ENCODE measurements at regions not wholly inside any gene's neighbourhood (a gene's known extent, or its start where the extent isn't known, plus 50 kb on each side); places are given as distances from the start of the nearest gene placed in this dataset.

- no peaks in the 10 kb centered on the region for H3K36me3 Mint-ChIP-seq
Observed at GRCh38 chr16:51900221-51900780, 646.6 kb downstream of the TOX3 start.

GRCh38 chr16:51898872-51899271 is 648.1 kb downstream of the TOX3 start:
- ATAC-seq: no peak
- Mint-ChIP-seq H3K36me3 (no peaks in the 10 kb centered on the region), H3K9me3 (peaks cover 15 to 17% of the 10 kb centered on the region in 2 donors), H3K27ac (no peak overlapping the region)
- DNase-seq (ENCODE audit: low spot score in 2 of 2): no peak

More at GRCh38 chr16:51900221-51900780, 646.6 kb downstream of the TOX3 start:
- ATAC-seq (no peak), DNase-seq (ENCODE audit: low spot score in 2 of 2) (no peak)
- H3K9me3 Mint-ChIP-seq: peaks cover 11 to 17% of the 10 kb centered on the region in 2 donors
- H3K27ac Mint-ChIP-seq: no peak overlapping the region

- H3K27ac Mint-ChIP-seq: no peak overlapping the region
- no peaks in the 10 kb centered on the region for H3K36me3 Mint-ChIP-seq
- DNase-seq (ENCODE audit: low spot score in 2 of 2) (no peak), ATAC-seq (no peak)
- peaks cover 13 to 17% of the 10 kb centered on the region in 2 donors for H3K9me3 Mint-ChIP-seq
Observed at GRCh38 chr16:51896013-51896412, 650.9 kb downstream of the TOX3 start.

GRCh38 chr16:51892293-51893007 is 654.5 kb downstream of the TOX3 start:
- ATAC-seq (no peak), DNase-seq (ENCODE audit: low spot score in 2 of 2) (no peak)
- peaks cover 7 to 11% of the 10 kb centered on the region in 2 donors for H3K9me3 Mint-ChIP-seq
- no peaks in the 10 kb centered on the region for H3K36me3 Mint-ChIP-seq
- no peak overlapping the region for H3K27ac Mint-ChIP-seq

- ATAC-seq: no peak
- no peaks in the 10 kb centered on the region for H3K36me3 Mint-ChIP-seq
- H3K27ac Mint-ChIP-seq: no peak overlapping the region
- peaks cover 6% of the 10 kb centered on the region in 2 donors for H3K9me3 Mint-ChIP-seq
- DNase-seq (ENCODE audit: low spot score in 2 of 2): no peak
Observed at GRCh38 chr16:51888534-51888933, 658.4 kb downstream of the TOX3 start.

GRCh38 chr16:51888016-51888415 is 658.9 kb downstream of the TOX3 start:
- DNase-seq (ENCODE audit: low spot score in 2 of 2) (no peak), ATAC-seq (no peak)
- H3K9me3 Mint-ChIP-seq: peaks cover under 1 to 1% of the 10 kb centered on the region in 2 donors
- no peak overlapping the region for H3K27ac Mint-ChIP-seq
- H3K36me3 Mint-ChIP-seq: no peaks in the 10 kb centered on the region

- no peaks in the 10 kb centered on the region for H3K36me3 Mint-ChIP-seq
- H3K27ac Mint-ChIP-seq: no peak overlapping the region
- DNase-seq (ENCODE audit: low spot score in 2 of 2): no peak
- H3K9me3 Mint-ChIP-seq: peaks cover 9% of the 10 kb centered on the region in 2 donors
- no peak for ATAC-seq
Observed at GRCh38 chr16:51886456-51886855, 660.5 kb downstream of the TOX3 start.

GRCh38 chr16:51884773-51885172 is 662.2 kb downstream of the TOX3 start:
- DNase-seq (ENCODE audit: low spot score in 2 of 2) (no peak), ATAC-seq (no peak)

GRCh38 chr16:51881731-51882130 is 665.2 kb downstream of the TOX3 start:
- no peak overlapping the region for H3K27ac Mint-ChIP-seq
- ATAC-seq: no peak
- H3K9me3 Mint-ChIP-seq: peaks cover 9 to 21% of the 10 kb centered on the region in 2 donors
- H3K36me3 Mint-ChIP-seq: no peaks in the 10 kb centered on the region
- no peak for DNase-seq (ENCODE audit: low spot score in 2 of 2)

More at GRCh38 chr16:51884773-51885172, 662.2 kb downstream of the TOX3 start:
- H3K36me3 Mint-ChIP-seq: no peaks in the 10 kb centered on the region
- no peak overlapping the region for H3K27ac Mint-ChIP-seq
- peaks cover 9 to 16% of the 10 kb centered on the region in 2 donors for H3K9me3 Mint-ChIP-seq

GRCh38 chr16:51880776-51881175 is 666.2 kb downstream of the TOX3 start:
- H3K9me3 Mint-ChIP-seq: peaks cover 9 to 21% of the 10 kb centered on the region in 2 donors
- H3K27ac Mint-ChIP-seq: no peak overlapping the region
- ATAC-seq: no peak
- no peak for DNase-seq (ENCODE audit: low spot score in 2 of 2)
- no peaks in the 10 kb centered on the region for H3K36me3 Mint-ChIP-seq

- Mint-ChIP-seq H3K36me3 (no peaks in the 10 kb centered on the region), H3K9me3 (peaks cover 20 to 25% of the 10 kb centered on the region in 2 donors), H3K27ac (no peak overlapping the region)
- DNase-seq (ENCODE audit: low spot score in 2 of 2): no peak
- ATAC-seq: no peak
Observed at GRCh38 chr16:51877686-51878085, 669.3 kb downstream of the TOX3 start.

- Mint-ChIP-seq H3K36me3 (no peaks in the 10 kb centered on the region), H3K27ac (no peak overlapping the region), H3K9me3 (peaks cover 14 to 20% of the 10 kb centered on the region in 2 donors)
- ATAC-seq: no peak
- DNase-seq (ENCODE audit: low spot score in 2 of 2): no peak
Observed at GRCh38 chr16:51876934-51877333, 670.0 kb downstream of the TOX3 start.

- ATAC-seq (no peak), DNase-seq (ENCODE audit: low spot score in 2 of 2) (no peak)
- Mint-ChIP-seq H3K9me3 (peaks cover 15 to 21% of the 10 kb centered on the region in 2 donors), H3K27ac (no peak overlapping the region), H3K36me3 (no peaks in the 10 kb centered on the region)
Observed at GRCh38 chr16:51876601-51876875, 670.4 kb downstream of the TOX3 start.

- ATAC-seq (no peak), DNase-seq (ENCODE audit: low spot score in 2 of 2) (no peak)
- peaks cover 20 to 21% of the 10 kb centered on the region in 2 donors for H3K9me3 Mint-ChIP-seq
- H3K27ac Mint-ChIP-seq: no peak overlapping the region
- no peaks in the 10 kb centered on the region for H3K36me3 Mint-ChIP-seq
Observed at GRCh38 chr16:51875834-51876600, 670.9 kb downstream of the TOX3 start.

- H3K9me3 Mint-ChIP-seq: peaks cover 25 to 28% of the 10 kb centered on the region in 2 donors
- DNase-seq (ENCODE audit: low spot score in 2 of 2) (no peak), ATAC-seq (no peak)
- peaks cover 0 to 4% of the 10 kb centered on the region in 2 donors for H3K36me3 Mint-ChIP-seq
- no peak overlapping the region for H3K27ac Mint-ChIP-seq
Observed at GRCh38 chr16:51872524-51872923, 674.4 kb downstream of the TOX3 start.

- H3K9me3 Mint-ChIP-seq: peaks cover 24 to 28% of the 10 kb centered on the region in 2 donors
- DNase-seq (ENCODE audit: low spot score in 2 of 2): no peak
- H3K36me3 Mint-ChIP-seq: peaks cover 0 to 4% of the 10 kb centered on the region in 2 donors
- ATAC-seq: no peak
- H3K27ac Mint-ChIP-seq: no peak overlapping the region
Observed at GRCh38 chr16:51870296-51870854, 676.6 kb downstream of the TOX3 start.

GRCh38 chr16:51869176-51869575 is 677.8 kb downstream of the TOX3 start:
- Mint-ChIP-seq H3K36me3 (peaks cover 0 to 4% of the 10 kb centered on the region in 2 donors), H3K9me3 (peaks cover 23 to 26% of the 10 kb centered on the region in 2 donors), H3K27ac (no peak overlapping the region)
- ATAC-seq (no peak), DNase-seq (ENCODE audit: low spot score in 2 of 2) (no peak)

Data from activated naive CD4-positive, alpha-beta T cell treated with anti-CD3 and anti-CD28 coated beads, Interleukin-2, amount 50 U/mL, for 72 hours (primary cell).